ENCODE measurements at regions not wholly inside any gene's neighbourhood (a gene's known extent, or its start where the extent isn't known, plus 50 kb on each side); places are given as distances from the start of the nearest gene placed in this dataset.

DNA sequence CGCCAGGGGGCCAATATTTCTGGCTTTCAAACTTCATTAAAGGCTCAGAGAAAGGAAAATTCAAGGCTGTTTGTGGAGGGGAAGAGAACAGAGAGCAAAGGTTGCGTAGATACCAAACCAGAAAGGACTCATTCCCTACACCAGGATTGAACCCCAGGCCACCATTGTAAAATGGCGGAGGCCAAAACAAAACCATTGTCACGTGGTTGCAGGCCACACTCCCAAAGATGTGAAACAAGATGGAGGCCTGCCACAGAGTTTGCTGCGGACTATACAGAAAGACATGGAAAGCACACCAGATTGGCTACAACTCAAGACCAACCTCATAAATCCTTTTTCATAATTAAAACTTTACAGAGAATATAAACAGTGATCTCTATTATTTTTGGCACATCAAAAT lies 116.5 kb downstream of the KCNK1 start:
- TF ChIP-seq, protein P1, sequence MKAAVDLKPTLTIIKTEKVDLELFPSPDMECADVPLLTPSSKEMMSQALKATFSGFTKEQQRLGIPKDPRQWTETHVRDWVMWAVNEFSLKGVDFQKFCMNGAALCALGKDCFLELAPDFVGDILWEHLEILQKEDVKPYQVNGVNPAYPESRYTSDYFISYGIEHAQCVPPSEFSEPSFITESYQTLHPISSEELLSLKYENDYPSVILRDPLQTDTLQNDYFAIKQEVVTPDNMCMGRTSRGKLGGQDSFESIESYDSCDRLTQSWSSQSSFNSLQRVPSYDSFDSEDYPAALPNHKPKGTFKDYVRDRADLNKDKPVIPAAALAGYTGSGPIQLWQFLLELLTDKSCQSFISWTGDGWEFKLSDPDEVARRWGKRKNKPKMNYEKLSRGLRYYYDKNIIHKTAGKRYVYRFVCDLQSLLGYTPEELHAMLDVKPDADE (IDR thresholded peaks at IDR 0.05), result no peak
- TF ChIP-seq, protein P2, sequence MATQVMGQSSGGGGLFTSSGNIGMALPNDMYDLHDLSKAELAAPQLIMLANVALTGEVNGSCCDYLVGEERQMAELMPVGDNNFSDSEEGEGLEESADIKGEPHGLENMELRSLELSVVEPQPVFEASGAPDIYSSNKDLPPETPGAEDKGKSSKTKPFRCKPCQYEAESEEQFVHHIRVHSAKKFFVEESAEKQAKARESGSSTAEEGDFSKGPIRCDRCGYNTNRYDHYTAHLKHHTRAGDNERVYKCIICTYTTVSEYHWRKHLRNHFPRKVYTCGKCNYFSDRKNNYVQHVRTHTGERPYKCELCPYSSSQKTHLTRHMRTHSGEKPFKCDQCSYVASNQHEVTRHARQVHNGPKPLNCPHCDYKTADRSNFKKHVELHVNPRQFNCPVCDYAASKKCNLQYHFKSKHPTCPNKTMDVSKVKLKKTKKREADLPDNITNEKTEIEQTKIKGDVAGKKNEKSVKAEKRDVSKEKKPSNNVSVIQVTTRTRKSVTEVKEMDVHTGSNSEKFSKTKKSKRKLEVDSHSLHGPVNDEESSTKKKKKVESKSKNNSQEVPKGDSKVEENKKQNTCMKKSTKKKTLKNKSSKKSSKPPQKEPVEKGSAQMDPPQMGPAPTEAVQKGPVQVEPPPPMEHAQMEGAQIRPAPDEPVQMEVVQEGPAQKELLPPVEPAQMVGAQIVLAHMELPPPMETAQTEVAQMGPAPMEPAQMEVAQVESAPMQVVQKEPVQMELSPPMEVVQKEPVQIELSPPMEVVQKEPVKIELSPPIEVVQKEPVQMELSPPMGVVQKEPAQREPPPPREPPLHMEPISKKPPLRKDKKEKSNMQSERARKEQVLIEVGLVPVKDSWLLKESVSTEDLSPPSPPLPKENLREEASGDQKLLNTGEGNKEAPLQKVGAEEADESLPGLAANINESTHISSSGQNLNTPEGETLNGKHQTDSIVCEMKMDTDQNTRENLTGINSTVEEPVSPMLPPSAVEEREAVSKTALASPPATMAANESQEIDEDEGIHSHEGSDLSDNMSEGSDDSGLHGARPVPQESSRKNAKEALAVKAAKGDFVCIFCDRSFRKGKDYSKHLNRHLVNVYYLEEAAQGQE (IDR thresholded peaks at IDR 0.05; ENCODE audit: unreplicated experiment), result no peak
- TF ChIP-seq, protein P3, sequence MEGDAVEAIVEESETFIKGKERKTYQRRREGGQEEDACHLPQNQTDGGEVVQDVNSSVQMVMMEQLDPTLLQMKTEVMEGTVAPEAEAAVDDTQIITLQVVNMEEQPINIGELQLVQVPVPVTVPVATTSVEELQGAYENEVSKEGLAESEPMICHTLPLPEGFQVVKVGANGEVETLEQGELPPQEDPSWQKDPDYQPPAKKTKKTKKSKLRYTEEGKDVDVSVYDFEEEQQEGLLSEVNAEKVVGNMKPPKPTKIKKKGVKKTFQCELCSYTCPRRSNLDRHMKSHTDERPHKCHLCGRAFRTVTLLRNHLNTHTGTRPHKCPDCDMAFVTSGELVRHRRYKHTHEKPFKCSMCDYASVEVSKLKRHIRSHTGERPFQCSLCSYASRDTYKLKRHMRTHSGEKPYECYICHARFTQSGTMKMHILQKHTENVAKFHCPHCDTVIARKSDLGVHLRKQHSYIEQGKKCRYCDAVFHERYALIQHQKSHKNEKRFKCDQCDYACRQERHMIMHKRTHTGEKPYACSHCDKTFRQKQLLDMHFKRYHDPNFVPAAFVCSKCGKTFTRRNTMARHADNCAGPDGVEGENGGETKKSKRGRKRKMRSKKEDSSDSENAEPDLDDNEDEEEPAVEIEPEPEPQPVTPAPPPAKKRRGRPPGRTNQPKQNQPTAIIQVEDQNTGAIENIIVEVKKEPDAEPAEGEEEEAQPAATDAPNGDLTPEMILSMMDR (conservative IDR thresholded peaks at IDR 0.05; ENCODE audit: low read depth in 2 of 2), result no peak
- no peak for TF ChIP-seq EZH2 (IDR thresholded peaks at IDR 0.05; ENCODE audit: low read depth, unreplicated experiment)
- no peak for TF ChIP-seq POLR2AphosphoS5 (IDR thresholded peaks at IDR 0.05; ENCODE audit: low read depth)
- TF ChIP-seq CREB1 (CRISPR knock-in tag; IDR thresholded peaks at IDR 0.05; ENCODE audit: low read depth), result no peak
- no peak for TF ChIP-seq NANOG (IDR thresholded peaks at IDR 0.05; ENCODE audit: borderline replicate concordance)
- TF ChIP-seq EZH2phosphoT487 (IDR thresholded peaks at IDR 0.05; ENCODE audit: unreplicated experiment), result no peak
- no peak for TF ChIP-seq ZNF331 (CRISPR knock-in tag; IDR thresholded peaks at IDR 0.05; ENCODE audit: low read depth)
- TF ChIP-seq STAT1 (IDR thresholded peaks at IDR 0.05; ENCODE audit: unreplicated experiment), result no peak
- TF ChIP-seq JUNB (IDR thresholded peaks at IDR 0.05; ENCODE audit: unreplicated experiment), result no peak

All from GM23338 (cell line).